Astrocyte of the cerebellum (primary cell): ENCODE measurements at regions not wholly inside any gene's neighbourhood (a gene's known extent, or its start where the extent isn't known, plus 50 kb on each side); places are given as distances from the start of the nearest gene placed in this dataset.

Experiments used
- DNase-seq: peaks from one replicate; pipeline ENCODE4 v3.0.0-alpha.2; 2011; ENCODE audit warnings: low read depth
- H3K4me3 ChIP-seq: 2 replicates; pipeline ENCODE4 v1.5.1; 2011; ENCODE audit warnings: mild to moderate bottlenecking, low read depth, low read length, moderate library complexity
- in situ Hi-C: cut with HindIII; loops from 2 replicates; pipeline ENCODE4 v1.10.0; 2017; ENCODE audit warnings: low sequenced_read_pairs
- TF ChIP-seq, protein P1 (sequence below): IDR thresholded peaks from 2 replicates; pipeline ENCODE4 v1.5.1; 2012; ENCODE audit warnings: low read length, low read depth, moderate library complexity, mild to moderate bottlenecking; ENCODE audit errors: missing control alignments

DNA sequence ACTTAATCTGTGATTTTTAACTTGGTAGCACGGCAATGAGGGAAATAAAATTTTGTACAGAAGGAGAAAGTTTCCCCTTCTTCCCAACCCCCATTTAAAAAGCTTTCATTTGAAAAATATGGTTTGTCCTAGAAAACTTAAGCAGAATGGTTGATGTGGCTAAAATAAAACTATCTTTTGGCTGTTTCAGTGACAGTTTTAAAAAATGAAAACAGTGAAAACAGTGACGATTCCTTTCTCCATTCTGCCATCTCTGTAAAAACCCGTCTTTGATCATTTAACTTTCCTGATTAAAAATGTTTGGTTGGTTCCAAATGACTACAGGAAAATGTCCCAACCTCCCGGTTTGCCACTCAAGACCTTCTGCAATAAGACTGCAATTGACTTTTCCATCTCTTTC lies 160.7 kb downstream of the EBLN2 start:
- no peak overlapping the region for H3K4me3 ChIP-seq

DNA sequence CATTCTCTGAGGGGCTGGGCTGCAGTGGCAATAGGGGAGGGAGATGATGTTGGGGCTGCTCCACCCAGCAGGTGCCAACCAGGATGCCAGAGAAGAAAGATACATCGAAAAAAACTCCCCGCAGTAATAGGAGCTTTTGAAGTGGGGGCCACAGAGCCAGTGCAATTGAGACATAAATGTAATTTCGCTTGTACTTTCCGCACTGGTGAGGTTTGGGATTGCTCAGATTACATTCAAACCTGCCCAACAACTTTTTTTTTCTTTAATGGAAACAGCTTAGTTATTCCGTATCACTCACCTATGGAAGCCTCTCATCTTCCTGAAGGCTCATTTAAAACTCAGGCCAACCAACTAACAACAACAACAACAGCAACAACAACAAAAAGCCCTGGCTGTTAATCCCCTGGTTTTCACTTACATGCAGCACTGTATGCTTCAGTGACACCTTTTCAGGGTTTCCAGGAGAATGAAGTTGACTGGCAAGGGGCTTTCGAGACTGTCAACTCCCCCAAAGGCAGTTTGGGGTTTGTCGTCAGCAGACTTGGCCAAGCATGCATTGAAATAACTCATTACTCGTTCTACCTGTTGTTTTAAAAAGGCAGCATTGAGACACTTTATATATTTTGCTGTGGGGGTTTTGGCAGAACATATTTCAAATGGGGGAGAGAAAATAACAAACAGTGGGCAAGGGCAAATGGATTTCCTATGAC lies 163.8 kb downstream of the EBLN2 start:
- TF ChIP-seq, protein P1, sequence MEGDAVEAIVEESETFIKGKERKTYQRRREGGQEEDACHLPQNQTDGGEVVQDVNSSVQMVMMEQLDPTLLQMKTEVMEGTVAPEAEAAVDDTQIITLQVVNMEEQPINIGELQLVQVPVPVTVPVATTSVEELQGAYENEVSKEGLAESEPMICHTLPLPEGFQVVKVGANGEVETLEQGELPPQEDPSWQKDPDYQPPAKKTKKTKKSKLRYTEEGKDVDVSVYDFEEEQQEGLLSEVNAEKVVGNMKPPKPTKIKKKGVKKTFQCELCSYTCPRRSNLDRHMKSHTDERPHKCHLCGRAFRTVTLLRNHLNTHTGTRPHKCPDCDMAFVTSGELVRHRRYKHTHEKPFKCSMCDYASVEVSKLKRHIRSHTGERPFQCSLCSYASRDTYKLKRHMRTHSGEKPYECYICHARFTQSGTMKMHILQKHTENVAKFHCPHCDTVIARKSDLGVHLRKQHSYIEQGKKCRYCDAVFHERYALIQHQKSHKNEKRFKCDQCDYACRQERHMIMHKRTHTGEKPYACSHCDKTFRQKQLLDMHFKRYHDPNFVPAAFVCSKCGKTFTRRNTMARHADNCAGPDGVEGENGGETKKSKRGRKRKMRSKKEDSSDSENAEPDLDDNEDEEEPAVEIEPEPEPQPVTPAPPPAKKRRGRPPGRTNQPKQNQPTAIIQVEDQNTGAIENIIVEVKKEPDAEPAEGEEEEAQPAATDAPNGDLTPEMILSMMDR = no peak
- no peak overlapping the region for H3K4me3 ChIP-seq
- in situ Hi-C loops = no loop called here
- no peak for DNase-seq

More for the DNA sequence above, 160.7 kb downstream of the EBLN2 start:
- TF ChIP-seq, protein P1 = no peak
- DNase-seq = no peak
- in situ Hi-C loops = no loop called here

DNA sequence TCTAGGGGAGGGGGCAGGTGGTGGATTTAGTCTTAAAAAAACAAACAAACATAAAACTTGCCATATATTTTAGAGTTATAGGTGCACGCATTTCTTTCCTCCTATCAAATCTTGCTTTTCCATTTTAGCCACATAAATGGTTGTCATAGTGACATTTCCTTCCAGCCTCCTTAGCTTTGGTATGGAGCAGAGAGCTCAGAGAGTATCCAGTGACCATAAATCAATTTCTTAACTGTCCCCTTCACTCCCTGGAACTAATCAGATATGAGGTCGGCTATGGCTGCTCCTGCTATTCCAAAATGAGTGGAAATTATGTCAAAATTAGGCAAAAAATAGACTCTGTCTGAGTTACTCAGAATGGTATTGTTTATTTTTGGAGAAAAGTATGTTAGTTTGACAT lies 164.5 kb downstream of the EBLN2 start:
- in situ Hi-C loops = no loop called here
- DNase-seq = no peak
- no peak overlapping the region for H3K4me3 ChIP-seq
- TF ChIP-seq, protein P1 = no peak

DNA sequence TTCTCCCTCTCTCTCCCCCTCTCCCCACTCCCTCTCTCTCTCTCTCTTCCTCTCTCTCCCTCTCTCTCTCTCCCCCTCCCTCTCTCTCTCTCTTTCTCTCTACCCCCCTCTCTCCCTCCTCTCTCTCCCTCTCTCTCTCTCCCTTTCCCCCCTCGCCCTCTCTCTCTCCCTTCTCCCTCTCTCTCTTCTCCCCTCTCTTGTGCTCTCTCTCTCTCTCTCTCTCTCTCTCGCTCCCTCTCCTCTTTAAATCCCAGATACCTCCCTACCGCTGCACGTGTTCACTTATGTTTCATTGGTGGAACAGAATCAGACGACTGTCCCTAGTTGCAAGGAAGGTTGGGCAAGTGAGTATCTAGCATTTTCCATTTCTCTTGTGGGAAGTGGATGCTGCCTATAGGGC lies 166.5 kb downstream of the EBLN2 start:
- DNase-seq = no peak
- no peak overlapping the region for H3K4me3 ChIP-seq
- TF ChIP-seq, protein P1 = no peak
- in situ Hi-C loops = no loop called here

DNA sequence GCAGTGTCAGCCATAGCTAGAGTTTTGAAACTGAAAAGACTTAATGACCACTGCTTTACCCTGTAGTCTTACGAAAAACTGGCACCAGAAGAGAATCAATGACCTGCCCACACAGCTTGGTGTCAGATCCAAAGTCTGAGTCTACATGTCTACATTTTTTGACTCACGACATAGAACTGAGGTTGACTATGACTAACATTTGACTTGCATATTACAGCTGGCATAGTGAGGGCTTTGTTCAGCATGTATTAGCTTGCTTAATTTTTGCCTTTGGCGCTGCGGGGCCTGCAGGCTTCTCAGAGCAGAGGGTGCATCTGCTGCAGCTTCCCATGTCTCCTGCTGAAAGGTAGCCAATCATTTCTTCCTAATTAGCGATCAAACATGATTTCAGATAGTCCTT lies 167.0 kb downstream of the EBLN2 start:
- in situ Hi-C loops = no loop called here
- H3K4me3 ChIP-seq = no peak overlapping the region
- DNase-seq = no peak
- TF ChIP-seq, protein P1 = no peak

DNA sequence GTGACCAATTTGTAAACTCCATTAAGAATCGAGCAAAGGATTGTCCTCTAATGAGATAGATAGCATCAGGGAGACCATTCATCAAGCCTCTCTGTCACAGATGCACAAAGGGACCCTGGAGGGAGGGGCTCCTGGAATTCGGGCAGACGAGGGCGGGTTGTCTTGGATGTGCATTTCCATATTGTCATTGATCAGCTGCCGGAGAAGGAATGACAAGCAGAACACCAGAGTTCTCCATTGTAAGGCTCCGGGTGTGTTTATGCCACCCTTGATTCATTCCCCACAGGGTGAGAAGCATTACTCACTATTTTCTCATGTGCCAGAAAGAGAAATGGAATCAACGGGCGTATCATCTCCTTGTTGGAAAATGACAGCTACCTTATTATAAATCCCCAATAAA lies 167.5 kb downstream of the EBLN2 start:
- no peak for DNase-seq
- H3K4me3 ChIP-seq = no peak overlapping the region
- TF ChIP-seq, protein P1 = no peak
- in situ Hi-C loops = no loop called here
